Natural killer cell (primary cell): ENCODE measurements at regions not wholly inside any gene's neighbourhood (a gene's known extent, or its start where the extent isn't known, plus 50 kb on each side); places are given as distances from the start of the nearest gene placed in this dataset.

Experiments used
- ATAC-seq, 3 donors: fragments of 150-1000 bp in 2 of 3; fragments of 200-7000 bp in 1 of 3; cut with Tn5 transposase; 1 replicate in 1 of 3; 2 replicates in 2 of 3; pipeline ENCODE4 v1.10.0; 2021; ENCODE audit warnings: mild to moderate bottlenecking in 2 of 3, moderate library complexity in 2 of 3
- DNase-seq, 2 donors: peaks; one replicate each; pipeline versions ENCODE4 v3.0.0 to v3.0.0-alpha.2; 2013 to 2021; ENCODE audit warnings: mixed read lengths in 1 of 2
- H3K27ac ChIP-seq: one replicate; pipeline ENCODE4 v1.5.1; 2013; ENCODE audit warnings: mild to moderate bottlenecking, low read length
- H3K27me3 ChIP-seq: one replicate; pipeline ENCODE4 v1.6.1; 2013; ENCODE audit warnings: low read length; ENCODE audit not compliant: control insufficient read depth, insufficient read depth
- H3K36me3 ChIP-seq: one replicate; pipeline ENCODE4 v1.6.1; 2013; ENCODE audit warnings: low read length; ENCODE audit not compliant: control insufficient read depth, insufficient read depth
- H3K4me1 ChIP-seq: one replicate; pipeline ENCODE4 v1.6.1; 2013; ENCODE audit warnings: low read length; ENCODE audit not compliant: control insufficient read depth, insufficient read depth
- H3K4me3 ChIP-seq: one replicate; pipeline ENCODE4 v1.5.1; 2013; ENCODE audit warnings: low read length
- H3K9me3 ChIP-seq: one replicate; pipeline ENCODE4 v1.6.1; 2013; ENCODE audit warnings: low read length; ENCODE audit not compliant: control insufficient read depth, insufficient read depth
- H3K27ac Mint-ChIP-seq, 2 donors: one replicate each; pipeline ENCODE4 v1.8.0; 2022; ENCODE audit warnings: mild to moderate bottlenecking in 2 of 2, mixed read lengths in 2 of 2, moderate library complexity in 1 of 2
- H3K27me3 Mint-ChIP-seq, 2 donors: one replicate each; pipeline ENCODE4 v1.8.0; 2022; ENCODE audit warnings: low read depth in 2 of 2, mixed read lengths in 2 of 2
- H3K36me3 Mint-ChIP-seq: one replicate; pipeline ENCODE4 v1.8.0; 2022; ENCODE audit warnings: mixed read lengths
- H3K4me1 Mint-ChIP-seq, 2 donors: one replicate each; pipeline ENCODE4 v1.8.0; 2022; ENCODE audit warnings: mixed read lengths in 2 of 2
- H3K4me3 Mint-ChIP-seq: one replicate; pipeline ENCODE4 v1.8.0; 2022; ENCODE audit warnings: mild to moderate bottlenecking, moderate library complexity, mixed read lengths
- H3K9me3 Mint-ChIP-seq, 2 donors: one replicate each; pipeline ENCODE4 v1.8.0; 2022; ENCODE audit warnings: mixed read lengths in 2 of 2
- CTCF ChIP-seq: fragments of 200-600 bp; IDR thresholded peaks from one replicate; pipeline ENCODE4 v1.8.0; 2022; ENCODE audit warnings: antibody characterized with exemption
- WGBS: methylation state at CpG from one replicate; pipeline ENCODE4 v1.1.7; 2013; ENCODE audit warnings: missing lambda C conversion rate; ENCODE audit not compliant: insufficient coverage; 5-methylcytosine and 5-hydroxymethylcytosine counted together
- intact Hi-C: fragments of 100-400 bp; cut with micrococcal nuclease; formaldehyde crosslinking; loops from one replicate; pipeline ENCODE4 v1.14.2; 2022

- intact Hi-C loops, result no loop called here
- no peak overlapping the region for H3K27ac Mint-ChIP-seq
- ATAC-seq, result no peak
- 95% methylated on average over 2 of the region's 2 CpGs for WGBS
- Histone ChIP-seq H3K4me1 (no peaks in the 10 kb centered on the region), H3K9me3 (no peaks in the 10 kb centered on the region), H3K27me3 (no peaks in the 10 kb centered on the region), H3K36me3 (no peaks in the 10 kb centered on the region), H3K27ac (no peak overlapping the region), H3K4me3 (no peak overlapping the region)
- H3K4me1 Mint-ChIP-seq, result no peaks in the 10 kb centered on the region
- H3K4me3 Mint-ChIP-seq, result no peak overlapping the region
- DNase-seq, result no peak
- H3K9me3 Mint-ChIP-seq, result peaks cover 0 to 3% of the 10 kb centered on the region in 2 donors
- H3K36me3 Mint-ChIP-seq, result no peaks in the 10 kb centered on the region
- peaks cover 0 to 8% of the 10 kb centered on the region in 2 donors for H3K27me3 Mint-ChIP-seq
- TF ChIP-seq CTCF, result no peak
Measured at GRCh38 chr2:59935005-59935404, 618.4 kb downstream of the BCL11A start.

- Histone ChIP-seq H3K4me1 (no peaks in the 10 kb centered on the region), H3K27me3 (no peaks in the 10 kb centered on the region), H3K27ac (no peak overlapping the region), H3K36me3 (no peaks in the 10 kb centered on the region), H3K4me3 (no peak overlapping the region), H3K9me3 (no peaks in the 10 kb centered on the region)
- ATAC-seq, result no peak
- no peak for DNase-seq
- Mint-ChIP-seq H3K36me3 (no peaks in the 10 kb centered on the region), H3K27ac (no peak overlapping the region), H3K27me3 (peaks cover 0 to 8% of the 10 kb centered on the region in 2 donors), H3K9me3 (peaks cover 0 to 3% of the 10 kb centered on the region in 2 donors), H3K4me1 (no peaks in the 10 kb centered on the region), H3K4me3 (no peak overlapping the region)
- intact Hi-C loops, result no loop called here
- WGBS, result 60% methylated on average over 3 of the region's 3 CpGs
- no peak for TF ChIP-seq CTCF
Measured at GRCh38 chr2:59933948-59934347, 619.5 kb downstream of the BCL11A start.

GRCh38 chr2:59932341-59932740 lies 621.1 kb downstream of the BCL11A start:
- WGBS, result 94% methylated on average over 5 of the region's 5 CpGs
- peak in 1 of 2 donors; percentile 5 for DNase-seq
- Histone ChIP-seq H3K27me3 (no peaks in the 10 kb centered on the region), H3K36me3 (no peaks in the 10 kb centered on the region), H3K4me3 (no peak overlapping the region), H3K27ac (no peak overlapping the region), H3K4me1 (no peaks in the 10 kb centered on the region), H3K9me3 (no peaks in the 10 kb centered on the region)
- Mint-ChIP-seq H3K36me3 (no peaks in the 10 kb centered on the region), H3K9me3 (peaks cover 0 to 5% of the 10 kb centered on the region in 2 donors), H3K4me3 (no peak overlapping the region), H3K27ac (no peak overlapping the region), H3K4me1 (no peaks in the 10 kb centered on the region), H3K27me3 (peaks cover 0 to 8% of the 10 kb centered on the region in 2 donors)
- no peak for TF ChIP-seq CTCF
- no peak for ATAC-seq
- intact Hi-C loops, result no loop called here

GRCh38 chr2:59930430-59930829 lies 623.0 kb downstream of the BCL11A start:
- Histone ChIP-seq H3K27me3 (no peaks in the 10 kb centered on the region), H3K4me1 (no peaks in the 10 kb centered on the region), H3K9me3 (no peaks in the 10 kb centered on the region), H3K27ac (no peak overlapping the region), H3K36me3 (no peaks in the 10 kb centered on the region), H3K4me3 (no peak overlapping the region)
- Mint-ChIP-seq H3K27me3 (peaks cover 0 to 8% of the 10 kb centered on the region in 2 donors), H3K36me3 (no peaks in the 10 kb centered on the region), H3K4me1 (no peaks in the 10 kb centered on the region), H3K27ac (no peak overlapping the region), H3K4me3 (no peak overlapping the region), H3K9me3 (peaks cover 0 to 5% of the 10 kb centered on the region in 2 donors)
- ATAC-seq (no peak), DNase-seq (no peak)
- intact Hi-C loops, result no loop called here
- no peak for TF ChIP-seq CTCF
- WGBS, result 73% methylated on average over 4 of the region's 4 CpGs
